GM19035 (cell line): ENCODE measurements at regions not wholly inside any gene's neighbourhood (a gene's known extent, or its start where the extent isn't known, plus 50 kb on each side); places are given as distances from the start of the nearest gene placed in this dataset.

ENCODE experiments used
- ATAC-seq: cut with Tn5 transposase; IDR thresholded peaks from one replicate; pipeline ENCODE4 v1.9.1; 2021; ENCODE audit not compliant: unreplicated experiment

GRCh38 chr16:80309178-80309577 is 231.6 kb upstream of the DYNLRB2 start:
- ATAC-seq = no peak

GRCh38 chr16:80305410-80305809 is 235.4 kb upstream of the DYNLRB2 start:
- ATAC-seq = no peak

GRCh38 chr16:80303691-80304090 is 237.1 kb upstream of the DYNLRB2 start:
- ATAC-seq = no peak

- ATAC-seq = no peak
Measured at GRCh38 chr16:80300876-80301275, 239.9 kb upstream of the DYNLRB2 start.

GRCh38 chr16:80300456-80300855 is 240.3 kb upstream of the DYNLRB2 start:
- no peak for ATAC-seq

GRCh38 chr16:80299416-80299815 is 241.4 kb upstream of the DYNLRB2 start:
- no peak for ATAC-seq

- ATAC-seq = no peak
Measured at GRCh38 chr16:80298676-80299075, 242.1 kb upstream of the DYNLRB2 start.

GRCh38 chr16:80296034-80296433 is 244.8 kb upstream of the DYNLRB2 start:
- ATAC-seq = no peak

GRCh38 chr16:80294172-80294571 is 246.6 kb upstream of the DYNLRB2 start:
- no peak for ATAC-seq

GRCh38 chr16:80288616-80289015 is 252.2 kb upstream of the DYNLRB2 start:
- no peak for ATAC-seq

GRCh38 chr16:80287674-80288073 is 253.1 kb upstream of the DYNLRB2 start:
- no peak for ATAC-seq

- ATAC-seq = no peak
Measured at GRCh38 chr16:80285104-80285503, 255.7 kb upstream of the DYNLRB2 start.

- ATAC-seq = no peak
Measured at GRCh38 chr16:80283466-80284392, 257.1 kb upstream of the DYNLRB2 start.

- no peak for ATAC-seq
Measured at GRCh38 chr16:80280557-80280956, 260.2 kb upstream of the DYNLRB2 start.

- ATAC-seq = no peak
Measured at GRCh38 chr16:80279656-80280055, 261.1 kb upstream of the DYNLRB2 start.

GRCh38 chr16:80277182-80277581 is 263.6 kb upstream of the DYNLRB2 start:
- no peak for ATAC-seq

- no peak for ATAC-seq
Measured at GRCh38 chr16:80274576-80275191, 266.1 kb upstream of the DYNLRB2 start.

- ATAC-seq = no peak
Measured at GRCh38 chr16:80273635-80274538, 266.9 kb upstream of the DYNLRB2 start.

GRCh38 chr16:80265624-80266306 is 275.0 kb upstream of the DYNLRB2 start:
- no peak for ATAC-seq

- ATAC-seq = no peak
Measured at GRCh38 chr16:80263848-80264694, 276.7 kb upstream of the DYNLRB2 start.
